Ishikawa (cell line): ENCODE measurements at regions not wholly inside any gene's neighbourhood (a gene's known extent, or its start where the extent isn't known, plus 50 kb on each side); places are given as distances from the start of the nearest gene placed in this dataset.

Source experiments
- CEBPB ChIP-seq: IDR thresholded peaks from 2 replicates; pipeline ENCODE4 v1.6.1; 2012
- CREB1 ChIP-seq: IDR thresholded peaks from 2 replicates; pipeline ENCODE4 v1.6.1; 2012; ENCODE audit warnings: low read depth
- EGR1 ChIP-seq: IDR thresholded peaks from 2 replicates; pipeline ENCODE4 v1.6.1; 2012
- FOXM1 ChIP-seq: IDR thresholded peaks from 2 replicates; pipeline ENCODE4 v1.6.1; 2012; ENCODE audit warnings: low read depth, borderline replicate concordance
- NFIC ChIP-seq: IDR thresholded peaks from 2 replicates; pipeline ENCODE4 v1.6.1; 2012
- RAD21 ChIP-seq: IDR thresholded peaks from 2 replicates; pipeline ENCODE4 v1.6.1; 2012; ENCODE audit warnings: low read depth
- TAF1 ChIP-seq: IDR thresholded peaks from 2 replicates; pipeline ENCODE4 v1.6.1; 2012; ENCODE audit warnings: low read depth, mild to moderate bottlenecking
- YY1 ChIP-seq: IDR thresholded peaks from 2 replicates; pipeline ENCODE4 v1.6.1; 2012; ENCODE audit warnings: low read depth
- ZBTB7A ChIP-seq: IDR thresholded peaks from 2 replicates; pipeline ENCODE4 v1.6.1; 2012; ENCODE audit warnings: low read depth
- TF ChIP-seq, protein P1 (sequence below): IDR thresholded peaks from 2 replicates; pipeline ENCODE4 v1.6.1; 2012
- TF ChIP-seq, protein P2 (sequence below): IDR thresholded peaks from 2 replicates; pipeline ENCODE4 v1.6.1; 2012; ENCODE audit warnings: low read depth, mild to moderate bottlenecking

DNA sequence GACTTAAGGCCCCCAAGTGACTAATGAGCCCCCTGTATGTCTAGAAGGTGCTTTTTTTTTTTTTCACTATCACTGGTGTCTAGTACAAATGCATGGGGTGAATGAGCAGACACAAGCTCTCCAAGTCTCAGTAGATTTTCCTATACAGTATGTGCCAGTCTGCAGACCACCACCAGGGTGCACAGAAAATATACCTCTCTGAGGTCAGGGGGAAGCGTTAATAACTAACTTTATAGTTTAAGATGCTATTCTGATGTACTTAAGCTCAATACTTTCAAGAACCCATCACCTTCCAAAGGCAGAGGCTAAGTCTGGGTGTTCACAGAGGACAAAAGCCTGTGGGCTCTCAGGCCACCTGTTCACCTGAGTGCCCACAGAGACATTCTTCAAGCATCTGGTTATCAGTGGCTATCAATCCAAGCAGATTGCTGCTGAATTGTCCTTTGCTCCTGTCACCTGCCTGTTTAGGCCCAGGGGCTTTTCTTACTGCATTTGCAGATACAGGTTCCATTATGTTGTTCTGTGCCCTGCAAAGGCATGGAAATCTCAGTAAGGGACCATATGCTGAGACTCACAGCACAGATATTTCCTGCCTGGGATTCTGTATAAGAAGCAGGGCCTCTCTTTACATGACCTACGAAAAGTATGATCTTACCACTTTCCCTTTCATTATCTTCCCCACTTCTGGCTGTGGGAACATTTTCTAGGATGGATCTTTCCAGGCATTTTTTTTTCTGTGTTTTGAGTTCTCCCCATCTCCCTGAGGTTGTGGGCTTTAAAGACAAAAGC is 534.6 kb downstream of the TNS1 start:
- TF ChIP-seq CEBPB (no peak), NFIC (no peak), YY1 (no peak), FOXM1 (no peak), RAD21 (no peak), CREB1 (no peak), TAF1 (no peak), ZBTB7A (no peak), EGR1 (no peak)
- TF ChIP-seq, protein P1, sequence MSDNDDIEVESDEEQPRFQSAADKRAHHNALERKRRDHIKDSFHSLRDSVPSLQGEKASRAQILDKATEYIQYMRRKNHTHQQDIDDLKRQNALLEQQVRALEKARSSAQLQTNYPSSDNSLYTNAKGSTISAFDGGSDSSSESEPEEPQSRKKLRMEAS: no peak
- TF ChIP-seq, protein P2, sequence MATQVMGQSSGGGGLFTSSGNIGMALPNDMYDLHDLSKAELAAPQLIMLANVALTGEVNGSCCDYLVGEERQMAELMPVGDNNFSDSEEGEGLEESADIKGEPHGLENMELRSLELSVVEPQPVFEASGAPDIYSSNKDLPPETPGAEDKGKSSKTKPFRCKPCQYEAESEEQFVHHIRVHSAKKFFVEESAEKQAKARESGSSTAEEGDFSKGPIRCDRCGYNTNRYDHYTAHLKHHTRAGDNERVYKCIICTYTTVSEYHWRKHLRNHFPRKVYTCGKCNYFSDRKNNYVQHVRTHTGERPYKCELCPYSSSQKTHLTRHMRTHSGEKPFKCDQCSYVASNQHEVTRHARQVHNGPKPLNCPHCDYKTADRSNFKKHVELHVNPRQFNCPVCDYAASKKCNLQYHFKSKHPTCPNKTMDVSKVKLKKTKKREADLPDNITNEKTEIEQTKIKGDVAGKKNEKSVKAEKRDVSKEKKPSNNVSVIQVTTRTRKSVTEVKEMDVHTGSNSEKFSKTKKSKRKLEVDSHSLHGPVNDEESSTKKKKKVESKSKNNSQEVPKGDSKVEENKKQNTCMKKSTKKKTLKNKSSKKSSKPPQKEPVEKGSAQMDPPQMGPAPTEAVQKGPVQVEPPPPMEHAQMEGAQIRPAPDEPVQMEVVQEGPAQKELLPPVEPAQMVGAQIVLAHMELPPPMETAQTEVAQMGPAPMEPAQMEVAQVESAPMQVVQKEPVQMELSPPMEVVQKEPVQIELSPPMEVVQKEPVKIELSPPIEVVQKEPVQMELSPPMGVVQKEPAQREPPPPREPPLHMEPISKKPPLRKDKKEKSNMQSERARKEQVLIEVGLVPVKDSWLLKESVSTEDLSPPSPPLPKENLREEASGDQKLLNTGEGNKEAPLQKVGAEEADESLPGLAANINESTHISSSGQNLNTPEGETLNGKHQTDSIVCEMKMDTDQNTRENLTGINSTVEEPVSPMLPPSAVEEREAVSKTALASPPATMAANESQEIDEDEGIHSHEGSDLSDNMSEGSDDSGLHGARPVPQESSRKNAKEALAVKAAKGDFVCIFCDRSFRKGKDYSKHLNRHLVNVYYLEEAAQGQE: no peak
